Neural progenitor cell (in vitro differentiated cells): ENCODE measurements at regions not wholly inside any gene's neighbourhood (a gene's known extent, or its start where the extent isn't known, plus 50 kb on each side); places are given as distances from the start of the nearest gene placed in this dataset.

Source experiments
- DNase-seq: peaks from one replicate; pipeline ENCODE4 v3.0.0-alpha.2; 2016; ENCODE audit warnings: low spot score
- H2AFZ ChIP-seq: fragments of 200-600 bp; sonication (generic); replicated peaks from 2 replicates; pipeline ENCODE4 v1.6.1; 2016; ENCODE audit warnings: antibody characterized with exemption
- H3F3A ChIP-seq: fragments of 200-600 bp; sonication (generic); 2 replicates; pipeline ENCODE4 v1.6.1; 2016; ENCODE audit warnings: antibody characterized with exemption, low read depth
- H3K27ac ChIP-seq: fragments of 200-600 bp; sonication (generic); 2 replicates; pipeline ENCODE4 v1.5.1; 2016; ENCODE audit warnings: mild to moderate bottlenecking
- H3K27me3 ChIP-seq: fragments of 200-600 bp; sonication (generic); 2 replicates; pipeline ENCODE4 v1.6.1; 2016; ENCODE audit warnings: mild to moderate bottlenecking, moderate library complexity
- H3K36me3 ChIP-seq: fragments of 200-600 bp; sonication (generic); 2 replicates; pipeline ENCODE4 v1.5.1; 2016
- H3K4me1 ChIP-seq: fragments of 200-600 bp; sonication (generic); 2 replicates; pipeline ENCODE4 v1.6.1; 2016; ENCODE audit warnings: mixed run types
- H3K4me2 ChIP-seq: fragments of 200-600 bp; sonication (generic); 2 replicates; pipeline ENCODE4 v1.6.1; 2016
- H3K4me3 ChIP-seq: fragments of 200-600 bp; sonication (generic); 2 replicates; pipeline ENCODE4 v1.5.1; 2016
- H3K79me2 ChIP-seq: fragments of 200-600 bp; sonication (generic); 2 replicates; pipeline ENCODE4 v1.6.1; 2016; ENCODE audit warnings: low read depth
- H3K9ac ChIP-seq: fragments of 200-600 bp; sonication (generic); 2 replicates; pipeline ENCODE4 v1.6.1; 2016
- H3K9me3 ChIP-seq: fragments of 200-600 bp; sonication (generic); 2 replicates; pipeline ENCODE4 v1.5.1; 2016; ENCODE audit warnings: low read depth
- H4K20me1 ChIP-seq: fragments of 200-600 bp; sonication (generic); 2 replicates; pipeline ENCODE4 v1.6.1; 2016; ENCODE audit warnings: low read depth
- H3K27ac Mint-ChIP-seq: 3 replicates; pipeline ENCODE4 v1.8.0; 2021; ENCODE audit warnings: mixed read lengths
- H3K27me3 Mint-ChIP-seq: 2 replicates; pipeline ENCODE4 v1.8.0; 2022; ENCODE audit warnings: low read depth, mild to moderate bottlenecking, inconsistent platforms, moderate library complexity, mixed read lengths; ENCODE audit not compliant: insufficient read depth
- H3K36me3 Mint-ChIP-seq: 3 replicates; pipeline ENCODE4 v1.8.0; 2021; ENCODE audit warnings: mixed read lengths
- H3K4me1 Mint-ChIP-seq: 3 replicates; pipeline ENCODE4 v1.8.0; 2021; ENCODE audit warnings: mixed read lengths
- H3K4me3 Mint-ChIP-seq: 3 replicates; pipeline ENCODE4 v1.8.0; 2021; ENCODE audit warnings: mild to moderate bottlenecking, moderate library complexity, mixed read lengths
- H3K9me3 Mint-ChIP-seq: 3 replicates; pipeline ENCODE4 v1.8.0; 2020; ENCODE audit warnings: mixed read lengths
- CTCF ChIP-seq: fragments of 200-600 bp; sonication (generic); IDR thresholded peaks from 2 replicates; pipeline ENCODE4 v1.5.1; 2017; ENCODE audit warnings: antibody characterized with exemption, mild to moderate bottlenecking
- EZH2 ChIP-seq: fragments of 200-600 bp; sonication (generic); IDR thresholded peaks from 2 replicates; pipeline ENCODE4 v1.6.1; 2017; ENCODE audit warnings: antibody characterized with exemption, mild to moderate bottlenecking, moderate library complexity
- EZH2phosphoT487 ChIP-seq: fragments of 200-600 bp; sonication (generic); IDR thresholded peaks from 2 replicates; pipeline ENCODE4 v1.6.1; 2017; ENCODE audit warnings: antibody characterized with exemption

- H3K36me3 Mint-ChIP-seq: no peaks in the 10 kb centered on the region
- Histone ChIP-seq H3K4me2 (no peak overlapping the region), H3K27me3 (no peaks in the 10 kb centered on the region), H3K4me3 (no peak overlapping the region), H3K9me3 (no peaks in the 10 kb centered on the region), H3K27ac (no peak overlapping the region), H3K79me2 (no peaks in the 10 kb centered on the region), H3K36me3 (no peaks in the 10 kb centered on the region), H3F3A (no peaks in the 10 kb centered on the region), H4K20me1 (no peaks in the 10 kb centered on the region), H3K4me1 (peaks cover 11% of the 10 kb centered on the region), H3K9ac (no peak overlapping the region), H2AFZ (no peak overlapping the region)
- TF ChIP-seq CTCF: no peak
- no peak for TF ChIP-seq EZH2
- TF ChIP-seq EZH2phosphoT487: no peak
- no peak overlapping the region for H3K27ac Mint-ChIP-seq
- H3K4me1 Mint-ChIP-seq: peaks cover 11% of the 10 kb centered on the region
- no peak overlapping the region for H3K4me3 Mint-ChIP-seq
- H3K9me3 Mint-ChIP-seq: no peaks in the 10 kb centered on the region
- no peak for DNase-seq
- H3K27me3 Mint-ChIP-seq: peaks cover 6% of the 10 kb centered on the region
These were observed 313.0 kb downstream of the SOX9 start for GRCh38 chr17:72433797-72434196.

- Histone ChIP-seq H4K20me1 (no peaks in the 10 kb centered on the region), H3K4me3 (no peak overlapping the region), H3K9ac (no peak overlapping the region), H3K27me3 (no peaks in the 10 kb centered on the region), H3K4me2 (no peak overlapping the region), H3K9me3 (no peaks in the 10 kb centered on the region), H3K79me2 (no peaks in the 10 kb centered on the region), H3K4me1 (peaks cover 11% of the 10 kb centered on the region), H3F3A (no peaks in the 10 kb centered on the region), H3K27ac (no peak overlapping the region), H3K36me3 (no peaks in the 10 kb centered on the region), H2AFZ (no peak overlapping the region)
- H3K27ac Mint-ChIP-seq: no peak overlapping the region
- H3K36me3 Mint-ChIP-seq: peaks cover under 1% of the 10 kb centered on the region
- peaks cover 3% of the 10 kb centered on the region for H3K9me3 Mint-ChIP-seq
- no peak for DNase-seq
- no peak overlapping the region for H3K4me3 Mint-ChIP-seq
- H3K4me1 Mint-ChIP-seq: peaks cover 11% of the 10 kb centered on the region
- H3K27me3 Mint-ChIP-seq: peaks cover 6% of the 10 kb centered on the region
- no peak for TF ChIP-seq EZH2
- no peak for TF ChIP-seq CTCF
- TF ChIP-seq EZH2phosphoT487: no peak
These were observed 313.8 kb downstream of the SOX9 start for GRCh38 chr17:72434581-72434980.

GRCh38 chr17:72434991-72435618 lies 314.3 kb downstream of the SOX9 start:
- Mint-ChIP-seq H3K4me3 (no peak overlapping the region), H3K27me3 (peaks cover 6% of the 10 kb centered on the region), H3K9me3 (peaks cover 4% of the 10 kb centered on the region), H3K4me1 (peaks cover 11% of the 10 kb centered on the region), H3K27ac (no peak overlapping the region), H3K36me3 (peaks cover 4% of the 10 kb centered on the region)
- H3K9me3 ChIP-seq: no peaks in the 10 kb centered on the region
- no peak overlapping the region for H3K27ac ChIP-seq
- no peaks in the 10 kb centered on the region for H3K27me3 ChIP-seq
- no peaks in the 10 kb centered on the region for H3K36me3 ChIP-seq
- H3K4me1 ChIP-seq: peaks cover 11% of the 10 kb centered on the region
- H3K4me2 ChIP-seq: no peak overlapping the region
- no peak overlapping the region for H3K4me3 ChIP-seq
- H2AFZ ChIP-seq: no peak overlapping the region
- no peaks in the 10 kb centered on the region for H4K20me1 ChIP-seq
- H3K9ac ChIP-seq: no peak overlapping the region
- H3K79me2 ChIP-seq: no peaks in the 10 kb centered on the region
- TF ChIP-seq EZH2 (no peak), CTCF (no peak), EZH2phosphoT487 (no peak)
- no peaks in the 10 kb centered on the region for H3F3A ChIP-seq
- no peak for DNase-seq
